ENCODE measurements at regions not wholly inside any gene's neighbourhood (a gene's known extent, or its start where the extent isn't known, plus 50 kb on each side); places are given as distances from the start of the nearest gene placed in this dataset.

DNA sequence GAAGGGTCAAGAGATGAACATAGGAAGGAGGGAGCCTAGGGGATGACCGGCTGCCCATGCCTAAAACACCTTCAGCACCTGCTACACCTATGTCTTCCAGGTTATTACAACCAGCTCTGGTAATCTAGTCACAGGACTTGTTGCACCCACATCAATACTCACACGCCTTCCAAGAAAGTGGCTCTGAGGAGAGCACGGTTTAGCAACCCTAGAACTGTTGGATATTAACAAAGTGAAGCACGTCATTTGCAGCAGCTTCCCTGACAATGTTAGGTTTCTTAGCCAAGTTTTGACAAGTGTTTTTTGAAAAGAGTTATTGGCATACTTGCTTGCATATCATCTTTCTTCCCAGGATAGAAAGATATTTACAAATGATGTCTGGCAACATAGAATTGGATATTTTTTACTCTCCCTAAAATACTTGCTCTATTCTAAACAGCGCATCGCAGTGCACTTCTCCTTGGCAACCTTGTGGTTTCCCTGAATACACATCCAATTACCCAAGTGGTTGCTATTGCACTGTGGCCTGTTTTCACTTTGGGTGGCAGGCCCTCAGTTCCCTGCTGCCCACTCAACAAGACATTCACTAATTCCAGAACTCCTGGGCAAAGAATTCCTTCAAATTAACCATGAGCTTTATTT, 94.3 kb upstream of the ARHGAP42 start:
- TF ChIP-seq, protein P1, sequence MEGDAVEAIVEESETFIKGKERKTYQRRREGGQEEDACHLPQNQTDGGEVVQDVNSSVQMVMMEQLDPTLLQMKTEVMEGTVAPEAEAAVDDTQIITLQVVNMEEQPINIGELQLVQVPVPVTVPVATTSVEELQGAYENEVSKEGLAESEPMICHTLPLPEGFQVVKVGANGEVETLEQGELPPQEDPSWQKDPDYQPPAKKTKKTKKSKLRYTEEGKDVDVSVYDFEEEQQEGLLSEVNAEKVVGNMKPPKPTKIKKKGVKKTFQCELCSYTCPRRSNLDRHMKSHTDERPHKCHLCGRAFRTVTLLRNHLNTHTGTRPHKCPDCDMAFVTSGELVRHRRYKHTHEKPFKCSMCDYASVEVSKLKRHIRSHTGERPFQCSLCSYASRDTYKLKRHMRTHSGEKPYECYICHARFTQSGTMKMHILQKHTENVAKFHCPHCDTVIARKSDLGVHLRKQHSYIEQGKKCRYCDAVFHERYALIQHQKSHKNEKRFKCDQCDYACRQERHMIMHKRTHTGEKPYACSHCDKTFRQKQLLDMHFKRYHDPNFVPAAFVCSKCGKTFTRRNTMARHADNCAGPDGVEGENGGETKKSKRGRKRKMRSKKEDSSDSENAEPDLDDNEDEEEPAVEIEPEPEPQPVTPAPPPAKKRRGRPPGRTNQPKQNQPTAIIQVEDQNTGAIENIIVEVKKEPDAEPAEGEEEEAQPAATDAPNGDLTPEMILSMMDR (IDR thresholded peaks at IDR 0.05; ENCODE audit: poor library complexity), result no peak
- TF ChIP-seq EZH2 (IDR thresholded peaks at IDR 0.05; ENCODE audit: borderline replicate concordance) (no peak), EZH2phosphoT487 (IDR thresholded peaks at IDR 0.05; ENCODE audit: low read depth, severe bottlenecking, unreplicated experiment) (no peak)

All from hepatocyte (in vitro differentiated cells).